HG03064 (cell line): ENCODE measurements at regions not wholly inside any gene's neighbourhood (a gene's known extent, or its start where the extent isn't known, plus 50 kb on each side); places are given as distances from the start of the nearest gene placed in this dataset.

Experiments
- ATAC-seq: cut with Tn5 transposase; IDR thresholded peaks from one replicate; pipeline ENCODE4 v1.9.1; 2021; ENCODE audit warnings: low read depth; ENCODE audit not compliant: unreplicated experiment

DNA sequence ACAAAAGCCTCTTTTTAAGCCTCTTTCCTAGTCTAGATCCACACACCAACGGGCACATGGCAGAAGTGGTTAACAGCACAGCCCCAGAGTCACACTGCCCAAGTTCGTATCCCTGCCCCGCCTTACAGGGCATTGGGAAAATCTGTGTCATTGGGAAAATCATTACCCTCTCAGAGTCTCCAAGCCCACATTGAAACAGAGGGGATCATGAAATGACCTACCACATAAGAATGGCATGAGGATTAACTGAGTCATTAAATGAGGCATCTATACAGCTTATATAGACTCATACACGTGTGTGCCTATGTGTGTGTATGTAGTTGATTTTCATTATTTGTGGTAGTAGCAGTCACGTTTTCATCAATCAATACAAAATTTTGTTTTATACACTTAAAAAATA, 469.0 kb upstream of the POU3F3 start:
- ATAC-seq = no peak

DNA sequence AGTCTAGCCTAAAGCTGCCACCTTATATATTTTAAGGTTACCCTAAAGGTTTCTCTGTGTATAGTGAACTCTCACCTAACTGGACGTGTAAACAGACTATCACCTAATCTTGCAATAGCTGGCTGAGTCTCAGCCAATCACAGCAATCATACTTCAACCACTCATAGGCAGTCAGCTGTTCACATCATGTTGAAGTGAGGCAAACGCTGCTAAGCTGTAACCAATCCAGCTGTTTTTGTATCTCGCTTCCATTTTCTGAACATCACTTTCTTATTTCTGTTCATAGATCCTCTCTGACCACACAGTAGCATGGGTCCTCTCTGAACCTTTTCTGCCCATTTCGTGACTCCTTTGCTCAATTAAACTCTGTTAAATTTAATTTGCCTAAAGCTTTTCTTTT, 468.2 kb upstream of the POU3F3 start:
- ATAC-seq = no peak

DNA sequence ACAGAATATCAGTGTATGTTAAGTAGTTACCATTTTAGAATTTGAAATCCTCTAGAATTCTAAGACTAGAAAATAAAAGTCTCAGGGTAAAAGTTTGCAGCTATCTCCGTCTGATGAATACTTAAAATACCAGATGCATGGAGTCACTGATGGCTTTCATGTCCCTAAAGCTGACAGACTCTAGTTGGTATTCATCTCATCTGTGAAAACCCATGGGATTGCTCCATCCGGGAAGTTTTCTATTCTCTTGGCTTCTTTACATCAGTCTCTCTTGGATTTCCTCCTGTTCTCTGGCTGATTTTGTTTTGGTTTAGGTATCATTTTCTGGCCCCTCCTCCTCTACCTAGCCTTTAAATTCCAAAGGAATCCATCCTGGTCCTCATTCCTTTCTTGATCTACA, 465.6 kb upstream of the POU3F3 start:
- no peak for ATAC-seq

DNA sequence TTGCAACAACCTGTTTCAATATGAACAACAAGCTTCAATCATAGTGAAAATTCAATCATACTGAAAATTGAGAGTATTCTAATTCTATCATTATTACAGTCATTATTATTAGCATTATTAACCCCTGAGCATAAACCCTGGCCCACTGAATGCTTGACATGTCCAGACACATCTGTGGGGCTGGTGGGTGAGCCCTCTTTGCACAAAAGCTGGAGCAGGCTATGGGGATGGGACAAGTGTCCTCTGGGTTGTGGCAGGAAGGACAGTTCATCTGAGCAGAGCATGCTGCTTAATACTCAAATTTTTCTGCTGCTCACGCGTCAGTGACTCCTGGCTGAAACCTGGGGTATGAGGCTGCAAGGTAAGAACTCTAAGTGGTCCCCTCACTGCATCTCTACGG, 451.1 kb upstream of the POU3F3 start:
- no peak for ATAC-seq

DNA sequence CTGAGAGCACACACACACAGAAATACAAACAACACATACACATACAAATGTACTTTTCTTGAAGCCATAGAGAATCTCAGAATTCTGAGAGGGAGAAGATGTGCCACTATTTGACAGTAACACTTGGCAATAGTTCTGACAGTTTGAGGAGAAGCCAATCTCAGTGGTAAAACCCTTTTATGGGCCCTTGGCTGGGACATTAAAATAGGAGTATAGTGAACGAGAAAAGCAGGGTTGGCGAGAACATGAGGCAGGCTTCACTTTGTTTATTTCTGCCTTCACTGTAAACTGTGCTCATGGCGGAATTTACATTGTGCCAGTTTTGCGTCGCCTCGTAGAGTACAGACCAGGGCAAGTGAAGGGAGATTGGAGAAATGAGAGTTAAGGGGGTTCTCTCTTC, 449.4 kb upstream of the POU3F3 start:
- ATAC-seq = no peak

DNA sequence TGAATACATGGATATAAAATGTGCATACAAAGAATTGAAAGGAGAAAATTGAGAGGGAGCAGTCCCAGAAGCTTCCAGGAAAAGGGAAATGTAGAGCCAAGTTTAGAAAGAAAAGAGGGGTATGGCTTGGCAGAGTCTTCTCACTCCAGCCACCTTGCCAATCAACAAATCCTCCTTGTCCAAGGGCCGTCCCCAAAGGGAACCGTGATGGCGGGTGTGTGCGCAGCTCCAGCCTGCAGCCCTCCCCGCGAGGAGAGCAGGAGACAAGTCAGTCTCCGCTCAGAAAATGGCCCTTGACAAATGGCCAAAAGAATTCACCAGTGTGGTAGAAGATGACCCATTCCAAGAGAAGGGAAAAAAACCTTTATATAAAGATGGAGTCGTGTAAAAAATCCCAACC, 448.3 kb upstream of the POU3F3 start:
- no peak for ATAC-seq

DNA sequence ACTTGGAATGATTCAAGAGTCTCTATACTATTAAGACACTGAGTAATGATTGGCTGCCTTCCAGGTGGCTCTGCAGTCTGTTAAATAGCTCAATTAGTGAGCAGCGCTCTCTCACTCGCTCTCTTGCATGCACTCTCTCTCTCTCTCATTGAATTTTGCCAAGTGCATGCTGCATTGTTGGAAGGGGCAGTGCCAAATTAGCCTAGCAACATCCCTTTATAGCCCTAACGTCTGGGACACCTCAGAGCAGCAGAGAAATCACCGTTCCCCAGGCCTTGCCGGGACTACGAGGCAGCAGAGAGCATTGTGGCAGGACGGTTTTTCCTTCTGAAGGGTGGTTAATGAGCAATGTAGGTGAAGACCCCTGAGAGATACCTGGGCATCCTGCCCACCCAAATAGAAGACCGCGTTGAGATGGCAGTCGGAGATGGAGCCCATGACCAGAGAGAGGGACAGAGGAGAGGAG, 447.6 kb upstream of the POU3F3 start:
- no peak for ATAC-seq

DNA sequence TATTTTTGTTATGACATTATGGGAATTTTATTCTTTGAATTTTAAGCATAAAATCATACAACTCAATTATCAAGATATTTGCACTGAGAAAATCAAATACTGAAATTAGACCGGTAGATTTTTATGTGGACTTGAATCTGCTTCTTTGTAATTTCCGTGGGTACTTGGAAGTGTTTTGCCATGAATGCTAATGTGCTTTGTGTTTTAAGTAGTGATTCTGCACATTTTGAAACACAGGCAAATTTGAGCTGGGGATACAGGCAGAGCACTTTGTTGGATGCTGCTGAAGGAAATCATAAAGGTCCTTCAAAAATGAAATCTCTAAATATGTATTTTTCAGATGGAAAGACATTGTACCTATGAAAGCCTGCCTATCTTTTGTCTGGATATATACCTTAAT, 446.3 kb upstream of the POU3F3 start:
- no peak for ATAC-seq

DNA sequence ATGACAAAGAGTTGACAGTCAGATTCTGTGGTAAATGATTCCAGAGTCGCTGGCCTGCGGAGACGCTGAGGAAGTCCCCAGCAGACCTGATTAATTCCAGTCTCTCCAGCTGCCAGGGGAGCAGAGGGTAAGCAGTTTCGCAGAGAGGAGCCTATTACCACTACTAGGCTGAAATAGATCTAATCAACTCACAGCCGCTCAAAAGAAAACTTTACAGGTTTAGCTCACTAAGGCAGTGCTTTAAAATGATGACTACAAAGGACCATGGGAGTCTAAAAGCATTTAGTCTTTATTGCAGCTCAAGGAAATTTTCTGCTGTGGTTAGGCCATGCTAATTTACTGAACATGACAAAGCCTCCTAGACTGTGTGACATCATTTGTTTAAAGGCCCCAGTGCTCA, 445.6 kb upstream of the POU3F3 start:
- ATAC-seq = no peak

DNA sequence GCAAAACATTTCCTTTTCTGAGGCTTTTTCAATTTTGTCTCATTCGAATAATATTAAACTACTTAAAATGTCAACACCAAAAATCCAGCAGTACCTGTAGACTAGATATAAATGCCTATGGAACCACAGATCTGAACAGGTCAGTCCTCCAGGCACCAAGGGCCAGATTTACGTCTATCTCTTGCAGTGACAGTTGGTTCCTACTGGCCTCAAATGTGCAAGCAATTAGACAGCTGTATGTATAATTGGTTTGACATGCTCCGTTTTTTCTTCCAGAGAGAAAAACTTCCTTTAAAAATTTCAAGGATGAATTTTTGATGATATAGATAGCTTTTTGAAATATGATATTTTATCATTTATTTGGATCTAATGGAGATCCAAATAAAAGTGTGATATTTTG, 443.8 kb upstream of the POU3F3 start:
- no peak for ATAC-seq

DNA sequence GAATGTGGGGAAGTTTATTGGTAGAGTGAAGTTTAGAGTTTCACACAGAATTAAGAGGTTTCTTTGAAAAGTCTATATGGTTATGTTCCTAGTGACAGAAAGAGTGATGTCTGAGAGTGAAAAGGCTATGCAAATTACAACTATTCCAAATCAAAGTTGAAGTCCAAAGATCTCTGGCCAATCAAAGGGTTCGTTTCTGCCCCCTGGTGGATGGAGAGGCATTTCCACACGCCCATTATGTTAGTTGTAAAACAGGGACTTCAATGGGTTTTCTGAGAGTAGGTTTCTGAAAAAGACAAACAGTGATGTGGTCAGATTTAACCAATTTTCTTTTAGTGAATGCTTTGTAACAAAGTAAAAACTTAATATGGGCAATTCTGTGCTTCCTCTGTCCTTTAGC, 441.5 kb upstream of the POU3F3 start:
- no peak for ATAC-seq

DNA sequence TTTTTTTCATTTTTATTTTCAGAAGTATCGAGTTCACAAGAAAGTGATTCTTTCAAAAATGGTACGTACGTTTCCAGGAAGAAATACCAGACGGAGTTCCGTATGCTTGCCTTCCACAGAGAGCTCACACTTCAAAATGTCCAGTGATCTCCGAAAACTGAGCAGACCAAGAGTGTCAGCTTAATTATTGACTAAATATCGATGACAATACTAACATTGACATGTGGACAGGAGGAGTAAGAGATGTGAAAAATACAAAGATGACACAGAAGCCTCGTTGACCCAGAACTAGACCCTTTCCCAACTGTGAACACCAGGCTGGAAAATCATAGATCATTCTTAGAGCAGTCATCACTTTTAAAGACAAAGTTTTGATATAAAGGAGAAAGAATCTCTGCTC, 440.0 kb upstream of the POU3F3 start:
- ATAC-seq = no peak

DNA sequence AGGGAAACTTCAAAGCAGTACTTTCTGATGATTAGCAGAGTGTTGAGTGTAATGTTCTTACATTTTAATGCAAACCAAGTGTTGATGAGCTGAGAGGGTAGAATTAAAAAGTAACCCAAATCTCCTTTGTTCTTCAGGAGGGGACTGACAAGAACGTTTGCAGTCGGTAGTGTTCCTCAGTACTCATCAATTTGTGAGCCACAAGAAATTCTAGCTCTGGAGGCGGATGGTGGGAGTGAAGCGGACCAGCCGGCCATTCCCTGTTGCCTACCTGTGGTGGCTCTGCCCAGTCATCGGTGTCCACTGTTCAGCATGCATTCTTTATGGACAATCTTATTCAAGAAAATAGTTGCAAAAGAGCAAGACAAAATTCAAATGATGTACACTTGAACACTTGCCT, 438.6 kb upstream of the POU3F3 start:
- no peak for ATAC-seq

DNA sequence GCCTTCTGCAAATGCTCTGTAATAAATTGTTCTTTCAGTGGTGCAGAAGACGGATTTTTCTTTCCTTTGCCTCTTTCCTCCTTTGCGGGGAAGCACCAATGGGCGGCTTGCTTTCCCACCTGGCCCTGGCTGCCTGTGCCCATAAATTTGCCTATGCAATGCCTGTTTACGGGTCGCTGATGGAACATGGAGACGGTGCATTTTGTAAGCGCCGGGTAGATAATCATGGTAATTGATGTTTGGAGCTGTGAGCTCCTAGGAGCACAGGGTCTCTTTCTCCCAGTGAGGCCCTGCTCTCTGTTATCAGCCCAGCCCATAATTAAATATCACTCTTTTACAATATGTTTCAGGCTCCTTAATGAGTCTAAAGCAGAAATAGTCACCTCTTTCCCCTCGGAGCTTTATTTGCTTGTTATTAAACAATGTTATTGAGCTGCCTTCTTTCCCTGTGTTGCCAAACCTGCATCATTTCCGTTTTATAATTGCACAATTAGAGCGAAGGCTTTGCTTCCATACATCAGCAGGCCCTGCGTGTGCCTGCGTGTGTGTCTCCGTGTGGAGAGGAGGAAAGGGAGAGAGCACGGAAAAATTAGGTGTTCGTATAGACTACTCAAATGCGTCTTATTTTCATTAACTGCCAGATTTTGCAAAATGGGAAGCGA, 437.4 kb upstream of the POU3F3 start:
- ATAC-seq = no peak

DNA sequence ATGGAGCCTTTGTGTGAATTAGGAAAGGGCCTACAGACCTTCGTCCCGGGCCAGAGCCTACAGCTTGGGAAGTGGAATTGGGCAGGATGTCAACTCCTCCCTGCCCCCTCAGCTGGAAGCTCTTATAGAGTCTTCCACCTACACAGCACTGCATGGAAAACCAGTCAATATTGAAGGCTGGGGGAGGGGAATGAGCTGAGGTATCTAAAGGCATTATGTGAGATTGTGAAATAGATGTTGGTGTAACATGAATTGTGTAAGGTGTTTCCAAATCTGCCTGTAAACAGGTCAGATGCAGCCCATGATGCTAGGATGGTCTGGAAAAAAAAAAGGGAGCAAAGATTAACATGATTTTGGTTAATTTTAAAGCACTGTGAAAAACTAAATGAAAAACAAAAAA, 433.5 kb upstream of the POU3F3 start:
- no peak for ATAC-seq

DNA sequence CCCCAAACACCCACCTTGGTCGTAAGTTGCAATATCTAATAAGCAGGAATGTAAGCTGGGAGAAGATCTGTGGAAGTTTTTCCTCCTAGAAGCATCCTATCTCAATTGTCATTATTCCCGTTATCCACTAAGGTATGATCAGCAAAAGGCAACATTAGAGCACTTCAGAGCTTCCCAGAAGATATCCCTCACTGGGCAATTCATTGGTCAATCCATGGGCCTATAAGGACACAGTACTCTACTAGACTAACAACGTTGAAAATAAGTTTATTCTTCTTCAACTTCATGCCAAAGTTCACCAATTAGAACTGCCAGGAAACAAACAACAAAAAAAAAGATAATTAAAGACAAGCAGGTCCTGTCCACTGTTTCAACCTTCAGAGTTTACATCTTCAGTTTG, 433.0 kb upstream of the POU3F3 start:
- no peak for ATAC-seq

DNA sequence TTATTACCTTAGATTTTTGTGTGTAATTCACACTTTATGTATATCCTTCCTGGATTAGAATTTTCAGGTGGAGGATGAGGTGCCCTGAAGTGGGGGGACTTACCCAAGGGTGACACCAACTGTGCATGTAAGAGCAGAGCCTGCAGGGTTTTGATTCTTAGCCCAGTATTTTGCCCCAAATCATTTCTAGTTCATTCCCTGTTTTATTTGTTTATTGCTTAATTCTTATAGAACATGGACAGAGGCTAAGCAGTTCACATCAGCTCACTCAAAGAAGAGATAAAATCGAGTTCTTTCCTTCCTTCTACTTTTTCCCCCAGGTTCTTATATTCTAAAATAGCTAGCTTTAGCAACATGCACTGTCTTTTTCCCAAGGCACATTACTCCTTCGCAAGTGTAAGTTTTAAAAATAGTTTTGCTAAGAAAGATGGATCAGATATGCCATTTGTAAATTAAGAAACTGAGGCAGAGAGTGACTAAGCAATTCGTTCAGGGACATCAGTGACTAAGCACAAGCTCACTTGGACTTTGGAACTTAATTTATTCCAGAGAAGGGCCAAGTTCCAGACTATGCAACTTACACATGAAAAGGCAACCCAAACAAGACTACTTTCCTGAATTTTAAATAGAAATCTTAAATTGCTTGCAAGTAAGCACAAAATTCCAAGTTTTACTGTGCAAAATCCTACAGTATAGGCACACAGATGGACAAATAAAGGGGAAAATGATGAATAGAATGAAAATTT, 427.9 kb upstream of the POU3F3 start:
- ATAC-seq = no peak

DNA sequence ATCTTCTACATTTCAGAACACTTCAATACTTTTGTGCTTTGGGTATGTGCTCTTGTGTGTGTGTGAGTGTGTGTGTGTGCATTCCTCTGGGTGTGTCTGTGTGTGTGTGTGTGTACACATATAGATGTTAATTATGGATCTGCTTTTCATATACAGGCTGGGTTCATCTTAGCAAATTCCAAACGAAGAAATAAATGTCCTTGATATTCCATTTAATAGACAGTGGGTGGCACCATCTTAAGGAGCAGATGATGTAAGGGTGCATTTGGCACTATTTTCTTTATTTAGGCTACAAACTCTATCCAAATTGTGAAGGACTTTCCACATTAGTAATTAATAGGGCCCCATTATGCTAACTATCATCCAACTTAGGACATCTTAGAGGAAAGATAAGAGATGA, 425.8 kb upstream of the POU3F3 start:
- ATAC-seq = no peak

DNA sequence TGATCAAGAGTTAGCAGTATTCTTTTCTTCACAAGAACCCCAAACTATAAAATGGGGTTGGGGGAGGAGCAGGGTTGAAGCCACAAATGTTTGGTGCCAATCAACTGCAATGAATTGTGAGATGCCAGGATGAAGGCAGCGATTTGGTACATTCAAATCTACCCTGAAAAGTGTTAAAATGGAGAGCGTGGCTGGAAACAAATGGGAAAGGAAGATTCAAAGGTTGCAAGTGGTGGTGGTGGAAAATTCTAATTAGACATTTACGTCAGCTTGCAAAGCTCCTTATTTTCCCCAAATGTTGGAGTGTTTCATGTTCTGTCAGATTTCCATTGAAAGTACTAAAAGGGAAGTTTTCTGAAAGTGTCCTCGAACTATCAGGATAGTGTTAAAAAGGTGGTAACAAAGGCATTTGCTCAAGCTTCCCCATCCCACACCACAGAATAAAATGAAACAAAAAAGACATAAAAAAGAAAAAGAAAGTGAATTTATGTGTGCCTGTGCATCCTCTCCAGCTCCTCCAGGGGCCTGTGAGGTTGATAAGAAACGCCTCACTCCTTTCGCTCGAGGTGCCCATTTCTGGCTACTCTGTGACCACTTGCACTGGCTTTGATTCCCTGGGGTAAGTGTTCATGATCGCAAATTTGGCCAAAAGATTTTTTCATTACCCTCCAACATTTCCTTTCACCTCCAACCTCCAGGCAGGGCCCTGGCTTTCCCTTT, 424.1 kb upstream of the POU3F3 start:
- ATAC-seq = no peak

DNA sequence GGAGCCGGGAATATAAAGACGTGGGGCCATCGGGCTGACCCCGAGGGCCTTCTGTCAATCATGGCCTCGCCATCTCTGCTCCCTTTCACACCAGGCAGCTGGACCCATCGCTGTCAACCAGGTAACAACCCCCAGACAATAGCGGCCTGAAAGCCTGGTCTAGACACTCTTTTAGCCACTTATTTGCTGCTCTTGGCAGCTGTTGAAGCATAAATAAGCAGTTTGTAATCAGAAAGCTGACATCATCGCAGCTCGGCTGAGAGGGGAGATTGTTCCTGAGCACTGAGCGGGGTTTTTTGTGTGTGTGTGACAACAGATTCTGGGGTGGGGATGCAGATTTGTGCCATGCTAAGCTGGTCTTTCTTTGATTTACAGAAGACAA, 423.6 kb upstream of the POU3F3 start:
- ATAC-seq = no peak

DNA sequence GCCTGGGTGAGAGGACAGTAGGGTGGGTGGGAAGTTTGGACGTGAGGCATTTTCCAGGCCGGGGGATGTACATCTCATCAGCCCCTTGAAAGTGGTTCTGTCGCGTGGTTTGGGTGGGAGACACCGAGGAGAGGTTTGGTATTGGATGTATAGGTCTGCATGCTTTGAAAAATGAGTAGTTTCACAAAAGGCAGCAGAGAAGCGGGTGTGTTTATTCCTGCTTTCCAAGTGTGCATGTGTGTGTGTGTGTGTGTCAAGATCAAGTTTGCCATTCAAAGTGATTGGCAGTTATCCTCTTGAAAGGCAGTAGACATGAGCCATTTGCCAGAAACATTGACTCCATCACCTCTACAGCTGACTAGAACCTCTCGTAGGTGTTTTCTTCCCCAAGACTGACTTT, 423.1 kb upstream of the POU3F3 start:
- ATAC-seq = no peak

DNA sequence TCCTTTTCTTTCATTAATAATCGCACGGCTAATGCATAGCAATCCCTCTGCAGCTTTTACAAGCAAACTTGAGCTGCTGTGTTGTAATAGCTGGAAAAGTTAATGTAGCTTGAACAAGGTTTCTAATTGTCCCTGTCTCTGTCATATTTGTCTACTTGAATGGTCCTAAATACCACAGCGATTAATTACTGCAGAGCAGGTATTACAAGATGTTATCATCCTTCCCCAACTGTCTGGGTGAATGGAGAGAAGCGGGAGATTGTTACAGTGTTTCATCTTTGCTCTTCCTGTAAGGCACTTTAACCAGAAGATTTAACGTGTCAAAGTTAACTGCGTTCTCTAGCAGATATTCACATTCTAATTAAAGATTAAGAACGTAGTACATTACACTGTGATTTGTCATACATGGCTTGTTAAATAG, 422.2 kb upstream of the POU3F3 start:
- no peak for ATAC-seq
